HEK293T (cell line): ENCODE measurements at regions not wholly inside any gene's neighbourhood (a gene's known extent, or its start where the extent isn't known, plus 50 kb on each side); places are given as distances from the start of the nearest gene placed in this dataset.

Experiments
- CTCF ChIA-PET: fragments of 350-600 bp; formaldehyde crosslinking; extraction: SDS; loops from one replicate; lab custom pipeline; 2021; ENCODE audit warnings: antibody characterized with exemption, inconsistent platforms; lab: Yijun Ruan, JAX
- POLR2A ChIA-PET: fragments of 350-600 bp; formaldehyde crosslinking; extraction: SDS; loops from one replicate; lab custom pipeline; 2020; ENCODE audit warnings: antibody characterized with exemption, inconsistent platforms; lab: Yijun Ruan, JAX
- DNase-seq: peaks from one replicate; pipeline ENCODE4 v3.0.0; 2012; ENCODE audit warnings: mixed read lengths; ENCODE audit errors: extremely low spot score
- ARNT ChIP-seq: fragments of 450-650 bp; IDR thresholded peaks from 2 replicates; pipeline ENCODE4 v1.6.1; 2017; ENCODE audit warnings: mild to moderate bottlenecking
- BHLHE40 ChIP-seq: fragments of 450-650 bp; IDR thresholded peaks from 2 replicates; pipeline ENCODE4 v1.6.1; 2016; ENCODE audit warnings: mild to moderate bottlenecking, moderate library complexity, borderline replicate concordance
- CTBP1 ChIP-seq: fragments of 450-650 bp; IDR thresholded peaks from 2 replicates; pipeline ENCODE4 v1.6.1; 2016; ENCODE audit warnings: borderline replicate concordance
- ELF4 ChIP-seq: fragments of 450-650 bp; IDR thresholded peaks from 2 replicates; pipeline ENCODE4 v1.6.1; 2017; ENCODE audit warnings: antibody characterized with exemption
- FOXA1 ChIP-seq: fragments of 450-650 bp; IDR thresholded peaks from 2 replicates; pipeline ENCODE4 v1.6.1; 2016; ENCODE audit warnings: mild to moderate bottlenecking
- FOXK2 ChIP-seq: fragments of 450-650 bp; IDR thresholded peaks from 2 replicates; pipeline ENCODE4 v1.6.1; 2016; ENCODE audit warnings: mild to moderate bottlenecking
- FOXM1 ChIP-seq: fragments of 450-650 bp; IDR thresholded peaks from 2 replicates; pipeline ENCODE4 v1.6.1; 2017; ENCODE audit warnings: mild to moderate bottlenecking, borderline replicate concordance
- HDGF ChIP-seq: fragments of 450-650 bp; IDR thresholded peaks from 2 replicates; pipeline ENCODE4 v1.6.1; 2017; ENCODE audit warnings: antibody characterized with exemption, borderline replicate concordance
- L3MBTL2 ChIP-seq: fragments of 450-650 bp; conservative IDR thresholded peaks from 2 replicates; pipeline ENCODE4 v1.6.1; 2016; ENCODE audit warnings: mild to moderate bottlenecking
- LEF1 ChIP-seq: fragments of 450-650 bp; IDR thresholded peaks from 2 replicates; pipeline ENCODE4 v1.6.1; 2017; ENCODE audit warnings: mild to moderate bottlenecking, borderline replicate concordance
- NFRKB ChIP-seq: fragments of 450-650 bp; IDR thresholded peaks from 2 replicates; pipeline ENCODE4 v1.6.1; 2016; ENCODE audit warnings: mild to moderate bottlenecking, moderate library complexity
- PKNOX1 ChIP-seq: fragments of 450-650 bp; IDR thresholded peaks from 2 replicates; pipeline ENCODE4 v1.6.1; 2016
- SP1 ChIP-seq: fragments of 450-650 bp; IDR thresholded peaks from 2 replicates; pipeline ENCODE4 v1.6.1; 2017
- SUZ12 ChIP-seq: fragments of 450-650 bp; IDR thresholded peaks from 2 replicates; pipeline ENCODE4 v1.6.1; 2016; ENCODE audit warnings: mild to moderate bottlenecking
- TARDBP ChIP-seq: fragments of 450-650 bp; IDR thresholded peaks from 2 replicates; pipeline ENCODE4 v1.6.1; 2016
- ZNF384 ChIP-seq: fragments of 450-650 bp; IDR thresholded peaks from 2 replicates; pipeline ENCODE4 v1.6.1; 2016

- ChIA-PET POLR2A (no interaction called here), CTCF (no interaction called here)
- TF ChIP-seq SUZ12, result no peak
- TF ChIP-seq LEF1, result no peak
- TF ChIP-seq SP1, result no peak
- no peak for TF ChIP-seq FOXA1
- no peak for TF ChIP-seq HDGF
- TF ChIP-seq FOXM1, result no peak
- no peak for TF ChIP-seq ZNF384
- TF ChIP-seq ARNT, result no peak
- no peak for TF ChIP-seq BHLHE40
- TF ChIP-seq CTBP1, result no peak
- no peak for TF ChIP-seq PKNOX1
- no peak for TF ChIP-seq NFRKB
- TF ChIP-seq FOXK2, result no peak
- no peak for TF ChIP-seq ELF4
- TF ChIP-seq TARDBP, result no peak
- no peak for TF ChIP-seq L3MBTL2
- no peak for DNase-seq
These were observed 265.9 kb downstream of the SHQ1 start for GRCh38 chr3:72582211-72582878.

- CTCF ChIA-PET, result no interaction called here
- no peak for TF ChIP-seq L3MBTL2
- DNase-seq, result no peak
- POLR2A ChIA-PET, result no interaction called here
These were observed 267.3 kb downstream of the SHQ1 start for GRCh38 chr3:72580900-72581299.

- ChIA-PET CTCF (no interaction called here), POLR2A (no interaction called here)
- TF ChIP-seq ELF4 (no peak), FOXM1 (no peak)
- no peak for DNase-seq
These were observed 267.9 kb downstream of the SHQ1 start for GRCh38 chr3:72580246-72580756.

- ChIA-PET CTCF (no interaction called here), POLR2A (no interaction called here)
- no peak for DNase-seq
- TF ChIP-seq LEF1 (no peak), ELF4 (no peak), FOXK2 (no peak), TARDBP (no peak), FOXA1 (no peak), FOXM1 (no peak), ARNT (no peak), SP1 (no peak), ZNF384 (no peak), HDGF (no peak), NFRKB (no peak), L3MBTL2 (no peak), CTBP1 (no peak), PKNOX1 (no peak), SUZ12 (no peak), BHLHE40 (no peak)
These were observed 268.5 kb downstream of the SHQ1 start for GRCh38 chr3:72579581-72580245.

- POLR2A ChIA-PET, result no interaction called here
- TF ChIP-seq FOXK2 (no peak), CTBP1 (no peak), LEF1 (no peak), BHLHE40 (no peak), ARNT (no peak), L3MBTL2 (no peak)
- CTCF ChIA-PET, result no interaction called here
- DNase-seq, result no peak
These were observed 269.1 kb downstream of the SHQ1 start for GRCh38 chr3:72579191-72579580.

GRCh38 chr3:72577190-72577589 is 271.1 kb downstream of the SHQ1 start:
- CTCF ChIA-PET, result interaction anchor here (0.7 kb wide), 1 partner anchor 9 kb away, joined by 3 read pairs; no protein-coding TSS in a partner anchor
- TF ChIP-seq ELF4 (no peak), HDGF (no peak)
- DNase-seq, result no peak
- POLR2A ChIA-PET, result no interaction called here

GRCh38 chr3:72576563-72576962 is 271.7 kb downstream of the SHQ1 start:
- ChIA-PET CTCF (interaction anchor here (0.7 kb wide), 1 partner anchor 9 kb away, joined by 3 read pairs; no protein-coding TSS in a partner anchor), POLR2A (no interaction called here)
- TF ChIP-seq CTBP1 (no peak), PKNOX1 (no peak), TARDBP (no peak), SUZ12 (no peak), FOXA1 (no peak), BHLHE40 (no peak), ZNF384 (no peak), NFRKB (no peak), FOXM1 (no peak), SP1 (no peak), LEF1 (no peak), ELF4 (no peak), L3MBTL2 (no peak), FOXK2 (no peak), ARNT (no peak), HDGF (no peak)
- DNase-seq, result no peak
